ENCODE measurements at regions not wholly inside any gene's neighbourhood (a gene's known extent, or its start where the extent isn't known, plus 50 kb on each side); places are given as distances from the start of the nearest gene placed in this dataset.

GRCh38 chr6:137998461-137999019 lies 108.7 kb downstream of the PERP start:
- no peak for TF ChIP-seq CTCF (IDR thresholded peaks at IDR 0.05; ENCODE audit: poor library complexity, severe bottlenecking)
- TF ChIP-seq RAD21 (conservative IDR thresholded peaks at IDR 0.05) = no peak
- no peak for TF ChIP-seq EZH2 (IDR thresholded peaks at IDR 0.05; ENCODE audit: borderline replicate concordance, insufficient read depth, low read length, poor library complexity, severe bottlenecking)
- Histone ChIP-seq H3K4me2 (ENCODE audit: low read length) (no peak overlapping the region), H3K79me2 (replicated peaks; ENCODE audit: insufficient read depth, low read length) (no peaks in the 10 kb centered on the region), H3K4me3 (ENCODE audit: low read length) (no peak overlapping the region), H2AFZ (ENCODE audit: low read depth, low read length) (no peak overlapping the region), H3K27me3 (ENCODE audit: insufficient read depth, low read depth, low read length) (no peaks in the 10 kb centered on the region), H3K36me3 (ENCODE audit: insufficient read depth, low read length) (no peaks in the 10 kb centered on the region), H3K9me2 (ENCODE audit: insufficient read depth, low read length) (no peaks in the 10 kb centered on the region), H3K27ac (ENCODE audit: low read length) (no peak overlapping the region), H3F3A (ENCODE audit: insufficient read depth, low read length, poor library complexity, severe bottlenecking) (no peaks in the 10 kb centered on the region), H4K20me1 (ENCODE audit: insufficient read depth) (no peaks in the 10 kb centered on the region), H3K9me3 (ENCODE audit: low read length) (peaks cover 5% of the 10 kb centered on the region), H3K9ac (ENCODE audit: low read length) (no peak overlapping the region)

GRCh38 chr6:137999815-138000214 lies 107.4 kb downstream of the PERP start:
- H3K27me3 ChIP-seq (ENCODE audit: insufficient read depth, low read depth, low read length) = no peaks in the 10 kb centered on the region
- no peaks in the 10 kb centered on the region for H3F3A ChIP-seq (ENCODE audit: insufficient read depth, low read length, poor library complexity, severe bottlenecking)
- H3K79me2 ChIP-seq (replicated peaks; ENCODE audit: insufficient read depth, low read length) = no peaks in the 10 kb centered on the region
- no peak overlapping the region for H3K4me3 ChIP-seq (ENCODE audit: low read length)
- no peaks in the 10 kb centered on the region for H4K20me1 ChIP-seq (ENCODE audit: insufficient read depth)
- H3K36me3 ChIP-seq (ENCODE audit: insufficient read depth, low read length) = no peaks in the 10 kb centered on the region
- H2AFZ ChIP-seq (ENCODE audit: low read depth, low read length) = no peak overlapping the region
- H3K4me2 ChIP-seq (ENCODE audit: low read length) = no peak overlapping the region
- no peaks in the 10 kb centered on the region for H3K9me2 ChIP-seq (ENCODE audit: insufficient read depth, low read length)
- H3K9ac ChIP-seq (ENCODE audit: low read length) = no peak overlapping the region
- no peak overlapping the region for H3K27ac ChIP-seq (ENCODE audit: low read length)
- peaks cover 5% of the 10 kb centered on the region for H3K9me3 ChIP-seq (ENCODE audit: low read length)
- TF ChIP-seq POLR2AphosphoS5 (IDR thresholded peaks at IDR 0.05) = no peak
- TF ChIP-seq, protein P1, sequence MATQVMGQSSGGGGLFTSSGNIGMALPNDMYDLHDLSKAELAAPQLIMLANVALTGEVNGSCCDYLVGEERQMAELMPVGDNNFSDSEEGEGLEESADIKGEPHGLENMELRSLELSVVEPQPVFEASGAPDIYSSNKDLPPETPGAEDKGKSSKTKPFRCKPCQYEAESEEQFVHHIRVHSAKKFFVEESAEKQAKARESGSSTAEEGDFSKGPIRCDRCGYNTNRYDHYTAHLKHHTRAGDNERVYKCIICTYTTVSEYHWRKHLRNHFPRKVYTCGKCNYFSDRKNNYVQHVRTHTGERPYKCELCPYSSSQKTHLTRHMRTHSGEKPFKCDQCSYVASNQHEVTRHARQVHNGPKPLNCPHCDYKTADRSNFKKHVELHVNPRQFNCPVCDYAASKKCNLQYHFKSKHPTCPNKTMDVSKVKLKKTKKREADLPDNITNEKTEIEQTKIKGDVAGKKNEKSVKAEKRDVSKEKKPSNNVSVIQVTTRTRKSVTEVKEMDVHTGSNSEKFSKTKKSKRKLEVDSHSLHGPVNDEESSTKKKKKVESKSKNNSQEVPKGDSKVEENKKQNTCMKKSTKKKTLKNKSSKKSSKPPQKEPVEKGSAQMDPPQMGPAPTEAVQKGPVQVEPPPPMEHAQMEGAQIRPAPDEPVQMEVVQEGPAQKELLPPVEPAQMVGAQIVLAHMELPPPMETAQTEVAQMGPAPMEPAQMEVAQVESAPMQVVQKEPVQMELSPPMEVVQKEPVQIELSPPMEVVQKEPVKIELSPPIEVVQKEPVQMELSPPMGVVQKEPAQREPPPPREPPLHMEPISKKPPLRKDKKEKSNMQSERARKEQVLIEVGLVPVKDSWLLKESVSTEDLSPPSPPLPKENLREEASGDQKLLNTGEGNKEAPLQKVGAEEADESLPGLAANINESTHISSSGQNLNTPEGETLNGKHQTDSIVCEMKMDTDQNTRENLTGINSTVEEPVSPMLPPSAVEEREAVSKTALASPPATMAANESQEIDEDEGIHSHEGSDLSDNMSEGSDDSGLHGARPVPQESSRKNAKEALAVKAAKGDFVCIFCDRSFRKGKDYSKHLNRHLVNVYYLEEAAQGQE (IDR thresholded peaks at IDR 0.05; ENCODE audit: borderline replicate concordance) = no peak
- no peak for TF ChIP-seq SMC3 (conservative IDR thresholded peaks at IDR 0.05; ENCODE audit: poor library complexity)
- no peak for TF ChIP-seq TAF1 (IDR thresholded peaks at IDR 0.05; ENCODE audit: low read depth)
- TF ChIP-seq CTCF (IDR thresholded peaks at IDR 0.05; ENCODE audit: poor library complexity, severe bottlenecking) = no peak

Data from neural cell (in vitro differentiated cells).